ENCODE measurements at regions not wholly inside any gene's neighbourhood (a gene's known extent, or its start where the extent isn't known, plus 50 kb on each side); places are given as distances from the start of the nearest gene placed in this dataset.
"Not testable (repeated sequence)": the region's sequence is repeated elsewhere in the genome, so short reads cannot be mapped to it uniquely, and the experiment has no call there.

DNA sequence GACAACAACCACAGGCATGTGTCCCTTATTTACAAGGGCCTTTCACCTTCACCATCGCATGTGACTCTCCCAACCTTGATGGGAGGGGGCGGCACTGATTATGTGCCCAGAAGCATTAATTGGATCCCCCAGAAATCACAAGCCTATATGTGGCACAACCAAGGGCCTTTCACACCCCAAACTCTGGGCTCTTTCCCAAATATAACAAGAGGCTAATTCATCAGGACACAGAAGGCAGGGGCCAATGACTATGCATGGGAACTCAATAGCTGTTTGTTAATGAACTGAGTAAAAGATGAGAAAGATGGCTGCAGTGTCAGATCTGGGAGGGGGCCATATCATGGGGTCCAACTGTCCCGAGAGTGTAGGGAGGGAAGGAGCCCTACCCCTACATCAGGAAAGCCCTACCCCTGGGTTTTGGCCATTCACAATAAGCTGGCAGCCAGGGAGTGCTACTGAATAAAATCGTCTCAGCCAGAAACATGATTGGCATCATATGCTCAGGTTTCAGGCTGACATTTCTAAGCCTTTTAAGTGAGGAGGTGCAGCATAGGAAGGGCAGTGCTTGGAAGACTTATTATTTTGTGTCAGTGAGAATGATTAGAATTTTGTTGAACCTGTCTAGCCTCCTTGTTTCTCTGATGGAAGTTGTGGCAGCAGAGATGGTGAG lies 814.4 kb upstream of the AMELY start:
- no peak overlapping the region for H3K27ac Mint-ChIP-seq
- intact Hi-C loops (cut with micrococcal nuclease) = no loop called here
- DNase-seq (ENCODE audit: low spot score) = no peak
- no peaks in the 10 kb centered on the region for H3K4me1 Mint-ChIP-seq (ENCODE audit: low read depth)
- no peaks in the 10 kb centered on the region for H3K27me3 Mint-ChIP-seq (ENCODE audit: low read depth)
- no peaks in the 10 kb centered on the region for H3K9me3 Mint-ChIP-seq
- no peak overlapping the region for H3K4me3 Mint-ChIP-seq (ENCODE audit: low read depth)
- no peaks in the 10 kb centered on the region for H3K36me3 Mint-ChIP-seq (ENCODE audit: low read depth)

DNA sequence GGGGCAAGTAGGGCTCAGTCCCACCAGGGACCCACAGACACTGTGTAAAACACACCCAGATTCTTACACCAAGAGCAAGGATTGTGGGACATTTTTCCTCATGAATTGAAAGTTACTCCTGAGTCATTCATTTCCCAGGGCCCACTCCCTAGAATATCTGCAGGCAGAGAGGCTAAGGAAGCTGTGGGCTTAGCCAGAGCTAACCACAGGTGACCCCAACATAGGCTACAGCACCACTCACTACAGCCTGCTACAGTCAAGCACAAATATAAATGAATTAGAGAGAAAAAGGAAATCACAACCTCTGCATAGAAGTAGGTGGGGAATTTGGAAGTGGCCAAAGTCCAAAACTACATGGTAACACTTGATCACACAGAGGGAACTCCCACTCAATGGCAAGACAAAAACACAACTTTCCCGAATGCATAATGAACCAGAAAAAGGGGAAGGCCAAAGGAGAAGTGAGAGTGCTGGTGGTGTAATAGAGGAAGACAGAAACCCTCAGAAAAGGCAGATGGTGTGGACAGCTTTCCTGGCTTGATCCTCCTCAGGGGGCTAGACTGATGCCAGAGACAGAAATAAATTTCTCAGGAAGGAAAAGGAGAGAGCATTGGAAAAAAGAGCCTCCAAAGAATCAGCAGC lies 812.6 kb upstream of the AMELY start:
- no peaks in the 10 kb centered on the region for H3K9me3 Mint-ChIP-seq
- no peaks in the 10 kb centered on the region for H3K27me3 Mint-ChIP-seq (ENCODE audit: low read depth)
- no peak overlapping the region for H3K27ac Mint-ChIP-seq
- H3K4me3 Mint-ChIP-seq (ENCODE audit: low read depth) = no peak overlapping the region
- DNase-seq (ENCODE audit: low spot score) = no peak
- H3K36me3 Mint-ChIP-seq (ENCODE audit: low read depth) = no peaks in the 10 kb centered on the region
- no peaks in the 10 kb centered on the region for H3K4me1 Mint-ChIP-seq (ENCODE audit: low read depth)
- intact Hi-C loops (cut with micrococcal nuclease) = no loop called here

DNA sequence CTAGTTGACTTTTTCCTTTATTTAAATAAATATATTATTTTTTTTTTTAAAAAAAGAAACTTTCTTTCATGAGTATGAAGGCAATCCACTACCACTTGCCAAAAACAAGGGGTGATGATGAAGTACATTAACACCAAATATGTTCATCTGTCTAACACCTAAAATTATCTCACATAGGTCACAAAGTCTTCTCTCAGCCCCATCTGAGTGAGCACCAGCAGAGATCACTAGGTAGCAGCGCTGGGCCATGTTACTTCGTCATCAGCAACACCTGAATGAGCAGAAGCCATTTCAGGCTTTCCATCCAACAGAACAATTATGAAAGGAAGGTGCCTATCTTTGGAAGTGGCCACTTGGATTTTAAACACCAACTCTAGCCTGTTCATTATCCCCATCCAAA lies 811.6 kb upstream of the AMELY start:
- Mint-ChIP-seq H3K4me1 (ENCODE audit: low read depth) (no peaks in the 10 kb centered on the region), H3K36me3 (ENCODE audit: low read depth) (no peaks in the 10 kb centered on the region), H3K27ac (no peak overlapping the region), H3K9me3 (no peaks in the 10 kb centered on the region), H3K4me3 (ENCODE audit: low read depth) (no peak overlapping the region), H3K27me3 (ENCODE audit: low read depth) (no peaks in the 10 kb centered on the region)
- DNase-seq (ENCODE audit: low spot score) = no peak
- intact Hi-C loops (cut with micrococcal nuclease) = no loop called here

DNA sequence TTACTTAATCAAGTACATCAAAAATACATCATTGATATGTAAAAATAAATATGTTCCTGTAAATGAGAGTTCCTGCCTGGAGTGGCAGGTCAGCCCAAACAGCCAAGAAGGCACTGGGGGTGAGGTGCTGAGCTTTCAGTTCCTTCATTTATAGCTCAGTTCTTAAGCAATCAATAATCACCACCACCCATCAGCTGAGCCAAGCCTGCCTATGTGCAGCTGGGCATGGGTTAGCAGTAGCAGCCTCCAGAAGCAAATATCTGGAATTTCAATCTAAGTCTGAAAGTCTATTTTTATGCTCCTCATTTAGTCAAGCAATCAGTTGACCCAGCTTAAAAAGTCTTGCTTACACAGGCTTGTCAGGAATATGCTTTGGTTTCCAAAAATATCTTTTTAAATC lies 811.0 kb upstream of the AMELY start:
- Mint-ChIP-seq H3K36me3 (ENCODE audit: low read depth) (no peaks in the 10 kb centered on the region), H3K27me3 (ENCODE audit: low read depth) (no peaks in the 10 kb centered on the region)

DNA sequence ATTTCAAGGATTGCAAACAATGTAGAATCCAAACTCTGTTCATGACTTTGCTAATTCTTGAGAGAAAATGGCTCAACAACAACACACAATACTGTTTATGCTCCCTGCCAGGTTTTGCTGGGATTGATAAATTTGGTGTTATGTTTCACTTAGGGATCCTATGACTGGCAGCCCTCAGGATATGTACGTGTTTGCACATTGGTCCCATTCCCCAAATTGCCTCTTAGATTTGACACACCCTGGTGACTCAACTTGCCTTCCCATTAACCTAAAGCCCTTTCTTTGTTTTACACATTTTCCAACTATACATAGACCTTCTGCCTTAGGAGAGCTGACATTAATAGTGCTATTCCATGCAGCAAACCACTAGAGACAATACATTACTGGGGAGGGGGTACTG lies 809.4 kb upstream of the AMELY start:
- Mint-ChIP-seq H3K27me3 (ENCODE audit: low read depth) (no peaks in the 10 kb centered on the region), H3K27ac (no peak overlapping the region), H3K4me1 (ENCODE audit: low read depth) (no peaks in the 10 kb centered on the region), H3K4me3 (ENCODE audit: low read depth) (no peak overlapping the region), H3K36me3 (ENCODE audit: low read depth) (no peaks in the 10 kb centered on the region), H3K9me3 (no peaks in the 10 kb centered on the region)
- DNase-seq (ENCODE audit: low spot score) = no peak
- intact Hi-C loops (cut with micrococcal nuclease) = no loop called here

More for the DNA sequence above, 811.0 kb upstream of the AMELY start:
- no peaks in the 10 kb centered on the region for H3K4me1 Mint-ChIP-seq (ENCODE audit: low read depth)
- no peak overlapping the region for H3K27ac Mint-ChIP-seq
- no peak for DNase-seq (ENCODE audit: low spot score)
- H3K9me3 Mint-ChIP-seq = no peaks in the 10 kb centered on the region
- intact Hi-C loops (cut with micrococcal nuclease) = no loop called here
- no peak overlapping the region for H3K4me3 Mint-ChIP-seq (ENCODE audit: low read depth)

DNA sequence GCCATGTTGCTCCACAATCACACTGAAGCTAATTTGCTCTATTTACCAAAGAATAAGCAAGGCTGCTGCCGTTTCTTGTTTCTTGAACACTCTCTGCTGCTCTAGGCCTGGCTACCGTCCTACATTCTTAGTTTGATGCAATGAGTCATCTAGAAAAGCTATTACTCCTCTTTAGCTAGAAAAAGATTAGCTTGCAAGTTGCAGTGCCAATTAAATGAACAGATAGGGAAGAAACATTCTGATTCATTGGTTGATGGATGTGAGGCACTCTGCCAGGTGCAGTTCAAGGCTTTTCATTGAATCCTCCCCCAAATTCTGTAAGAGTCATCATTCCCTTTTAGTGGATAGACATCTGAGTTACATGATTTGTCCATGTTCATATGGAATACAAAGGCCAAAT lies 807.7 kb upstream of the AMELY start:
- Mint-ChIP-seq H3K9me3 (no peaks in the 10 kb centered on the region), H3K27ac (no peak overlapping the region), H3K27me3 (ENCODE audit: low read depth) (no peaks in the 10 kb centered on the region), H3K36me3 (ENCODE audit: low read depth) (no peaks in the 10 kb centered on the region), H3K4me3 (ENCODE audit: low read depth) (no peak overlapping the region), H3K4me1 (ENCODE audit: low read depth) (no peaks in the 10 kb centered on the region)
- intact Hi-C loops (cut with micrococcal nuclease) = no loop called here
- no peak for DNase-seq (ENCODE audit: low spot score)

DNA sequence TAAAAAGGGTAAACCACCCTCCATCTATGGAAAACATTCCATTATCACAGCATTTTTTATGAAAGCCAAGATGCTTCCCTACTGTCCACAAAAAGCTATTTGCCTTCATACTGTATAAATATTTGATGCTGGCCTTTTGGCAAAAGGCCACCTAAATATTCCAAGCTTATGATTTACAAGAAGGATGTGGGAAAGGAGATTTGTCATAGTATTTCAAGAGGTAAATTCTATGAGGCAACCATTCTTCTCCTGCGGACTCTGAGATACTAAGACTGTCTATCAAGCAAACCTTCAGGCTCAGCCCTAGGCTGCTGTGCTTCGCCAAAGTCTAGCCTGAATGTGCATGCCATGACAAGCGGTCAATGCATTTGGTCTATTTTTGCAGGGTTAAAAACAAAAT lies 807.1 kb upstream of the AMELY start:
- Mint-ChIP-seq H3K9me3 (no peaks in the 10 kb centered on the region), H3K4me1 (ENCODE audit: low read depth) (no peaks in the 10 kb centered on the region), H3K27ac (no peak overlapping the region), H3K36me3 (ENCODE audit: low read depth) (no peaks in the 10 kb centered on the region), H3K27me3 (ENCODE audit: low read depth) (no peaks in the 10 kb centered on the region), H3K4me3 (ENCODE audit: low read depth) (no peak overlapping the region)
- no peak for DNase-seq (ENCODE audit: low spot score)
- intact Hi-C loops (cut with micrococcal nuclease) = no loop called here

DNA sequence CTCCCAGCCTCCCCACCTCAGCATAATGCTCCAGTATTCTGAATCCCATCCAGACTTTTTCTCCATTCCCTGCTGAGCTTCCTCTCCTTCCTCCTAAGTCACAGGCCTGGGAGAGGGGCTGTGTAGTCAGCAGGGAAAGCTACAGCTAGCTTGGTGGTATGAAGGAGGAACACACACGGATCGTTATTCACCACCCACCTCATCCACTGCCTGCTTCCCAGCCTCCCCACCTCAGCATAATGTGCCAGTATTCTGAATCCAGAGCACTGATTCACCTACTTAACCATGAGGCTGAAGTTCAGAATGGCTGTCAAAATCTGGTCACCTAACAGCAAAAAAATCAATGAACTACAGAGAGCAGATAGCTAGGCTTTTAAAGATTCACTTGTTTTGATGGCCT lies 806.6 kb upstream of the AMELY start:
- Mint-ChIP-seq H3K27ac (no peak overlapping the region), H3K27me3 (ENCODE audit: low read depth) (no peaks in the 10 kb centered on the region), H3K4me3 (ENCODE audit: low read depth) (no peak overlapping the region), H3K9me3 (no peaks in the 10 kb centered on the region), H3K4me1 (ENCODE audit: low read depth) (no peaks in the 10 kb centered on the region), H3K36me3 (ENCODE audit: low read depth) (no peaks in the 10 kb centered on the region)
- intact Hi-C loops (cut with micrococcal nuclease) = no loop called here
- DNase-seq (ENCODE audit: low spot score) = no peak

DNA sequence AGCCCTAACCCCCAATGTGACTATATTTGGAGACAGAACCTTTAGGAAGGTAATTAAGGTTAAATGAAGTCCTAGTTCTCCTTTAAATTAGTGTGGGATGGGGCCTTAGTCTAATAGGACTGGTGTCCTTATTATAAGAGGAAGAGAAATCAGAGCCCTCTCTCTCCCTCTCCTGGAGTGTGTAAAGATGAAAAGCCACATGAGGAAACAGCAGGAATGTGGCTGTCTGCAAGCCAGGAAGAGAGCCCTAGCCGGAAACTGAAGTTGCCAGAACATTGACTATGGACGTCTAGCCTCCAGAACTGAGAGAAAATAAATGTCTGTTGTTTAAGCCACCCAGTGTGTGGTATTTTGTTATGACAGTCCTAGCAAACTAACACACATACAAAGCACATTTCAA lies 802.9 kb upstream of the AMELY start:
- no peaks in the 10 kb centered on the region for H3K4me1 Mint-ChIP-seq (ENCODE audit: low read depth)
- no peak overlapping the region for H3K27ac Mint-ChIP-seq
- H3K9me3 Mint-ChIP-seq = no peaks in the 10 kb centered on the region
- no peaks in the 10 kb centered on the region for H3K27me3 Mint-ChIP-seq (ENCODE audit: low read depth)
- intact Hi-C loops (cut with micrococcal nuclease) = no loop called here
- no peak for DNase-seq (ENCODE audit: low spot score)
- no peaks in the 10 kb centered on the region for H3K36me3 Mint-ChIP-seq (ENCODE audit: low read depth)
- no peak overlapping the region for H3K4me3 Mint-ChIP-seq (ENCODE audit: low read depth)

DNA sequence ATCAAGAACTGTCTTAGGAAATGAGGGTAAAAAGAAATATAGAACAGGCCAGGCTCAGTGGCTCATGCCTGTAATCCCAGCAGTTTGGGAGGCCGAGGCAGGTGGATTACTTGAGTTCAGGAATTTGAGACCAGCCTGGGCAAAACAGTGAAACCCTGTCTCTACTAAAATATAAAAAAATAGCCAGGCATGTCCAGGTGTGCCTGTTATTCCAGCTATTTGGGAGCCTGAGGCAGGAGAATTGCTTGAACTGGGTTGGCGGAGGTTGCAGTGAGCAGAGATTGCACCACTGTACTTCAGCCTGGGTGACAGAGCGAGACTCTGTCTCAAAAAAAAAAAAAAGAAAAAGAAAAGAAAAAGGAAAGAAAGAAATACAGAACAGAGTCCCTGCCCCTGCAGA lies 802.2 kb upstream of the AMELY start:
- intact Hi-C loops (cut with micrococcal nuclease); H3K9me3 Mint-ChIP-seq; DNase-seq (ENCODE audit: low spot score); H3K4me1 Mint-ChIP-seq (ENCODE audit: low read depth); H3K36me3 Mint-ChIP-seq (ENCODE audit: low read depth); H3K4me3 Mint-ChIP-seq (ENCODE audit: low read depth); H3K27me3 Mint-ChIP-seq (ENCODE audit: low read depth); H3K27ac Mint-ChIP-seq: not testable (repeated sequence)

DNA sequence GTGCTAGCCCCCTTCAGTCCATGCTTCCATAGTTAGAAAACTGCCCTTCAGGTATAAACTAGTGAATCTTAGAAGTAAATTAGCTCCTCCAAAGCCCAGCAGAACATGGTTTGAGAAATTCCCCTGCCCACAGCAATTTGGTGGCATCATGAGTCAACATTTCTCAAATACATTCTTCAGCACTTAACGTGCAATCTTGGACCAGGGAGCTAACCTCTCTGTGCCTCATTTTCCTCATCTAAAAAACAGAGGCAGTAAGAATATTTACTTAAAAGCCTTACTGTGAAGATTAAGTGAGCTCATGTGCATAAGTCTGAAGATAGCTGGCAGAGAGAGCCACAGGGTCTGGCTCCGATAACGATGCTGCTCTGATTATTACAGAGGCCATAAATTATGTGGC lies 800.7 kb upstream of the AMELY start:
- Mint-ChIP-seq H3K27me3 (ENCODE audit: low read depth) (no peaks in the 10 kb centered on the region), H3K9me3 (no peaks in the 10 kb centered on the region), H3K4me1 (ENCODE audit: low read depth) (no peaks in the 10 kb centered on the region), H3K36me3 (ENCODE audit: low read depth) (no peaks in the 10 kb centered on the region), H3K4me3 (ENCODE audit: low read depth) (no peak overlapping the region), H3K27ac (no peak overlapping the region)
- intact Hi-C loops (cut with micrococcal nuclease) = no loop called here
- DNase-seq (ENCODE audit: low spot score) = no peak

DNA sequence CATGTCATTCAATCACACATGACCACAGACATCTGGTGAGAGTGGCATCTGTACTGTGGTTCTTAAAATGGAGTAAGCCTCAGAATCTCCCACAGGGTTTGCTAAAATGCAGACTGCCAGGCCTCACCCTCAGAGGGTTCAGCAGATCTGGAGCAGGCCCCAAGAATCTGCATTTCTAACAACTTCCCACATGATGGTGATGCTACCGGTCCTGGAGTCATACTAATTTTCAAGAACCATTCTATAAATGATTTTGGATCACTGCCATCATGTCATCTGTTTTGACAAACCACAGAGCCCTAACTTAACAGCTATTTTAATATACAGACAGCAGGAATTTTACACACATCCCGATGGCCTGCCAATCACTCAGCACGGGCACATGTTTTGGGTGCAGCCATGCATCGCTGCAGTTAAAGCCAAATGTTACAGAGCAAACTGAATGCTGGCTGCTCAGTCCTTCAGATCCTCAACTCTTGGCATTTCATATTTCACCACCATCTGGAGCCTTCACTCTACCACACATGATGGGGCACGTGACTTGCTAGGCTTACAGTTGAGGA lies 792.1 kb upstream of the AMELY start:
- no peak for DNase-seq (ENCODE audit: low spot score)
- H3K9me3 Mint-ChIP-seq = no peaks in the 10 kb centered on the region
- H3K27ac Mint-ChIP-seq = no peak overlapping the region
- H3K27me3 Mint-ChIP-seq (ENCODE audit: low read depth) = no peaks in the 10 kb centered on the region
- no peak overlapping the region for H3K4me3 Mint-ChIP-seq (ENCODE audit: low read depth)
- intact Hi-C loops (cut with micrococcal nuclease) = no loop called here
- no peaks in the 10 kb centered on the region for H3K4me1 Mint-ChIP-seq (ENCODE audit: low read depth)
- H3K36me3 Mint-ChIP-seq (ENCODE audit: low read depth) = no peaks in the 10 kb centered on the region

DNA sequence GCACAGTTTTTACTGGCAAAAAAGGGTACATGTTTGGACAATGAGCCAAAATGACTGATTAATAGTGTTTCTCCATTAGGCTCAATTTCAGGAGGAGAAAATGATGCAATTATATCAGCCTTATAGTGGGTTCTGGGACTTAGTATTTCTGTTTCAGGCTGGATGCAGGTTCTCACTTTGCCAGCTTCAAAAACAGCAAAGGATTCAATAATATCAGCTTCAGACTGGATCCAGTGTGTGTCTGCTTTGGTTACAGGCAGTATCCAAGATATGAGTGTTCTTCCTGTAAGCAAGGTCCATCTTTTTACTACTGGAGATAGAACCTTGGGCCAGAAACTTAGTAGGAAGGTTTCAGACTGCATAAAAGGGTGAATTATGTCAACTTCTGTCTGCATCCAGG lies 790.9 kb upstream of the AMELY start:
- H3K4me1 Mint-ChIP-seq (ENCODE audit: low read depth) = no peaks in the 10 kb centered on the region
- H3K9me3 Mint-ChIP-seq = no peaks in the 10 kb centered on the region
- H3K27ac Mint-ChIP-seq = no peak overlapping the region
- intact Hi-C loops (cut with micrococcal nuclease) = no loop called here
- H3K27me3 Mint-ChIP-seq (ENCODE audit: low read depth) = no peaks in the 10 kb centered on the region
- no peak for DNase-seq (ENCODE audit: low spot score)
- no peak overlapping the region for H3K4me3 Mint-ChIP-seq (ENCODE audit: low read depth)
- H3K36me3 Mint-ChIP-seq (ENCODE audit: low read depth) = no peaks in the 10 kb centered on the region

Measured in activated T-helper 2 cell treated with anti-CD3 and anti-CD28 coated beads, Interferon-gamma antibody, Interleukin-2, Interleukin-4, amounts not matched to agents 10 μg/mL and 5 μg/mL and 100 μg/mL, durations not matched to agents 14 hours and 24 hours and 36 hours (primary cell).